Trophoblast cell (in vitro differentiated cells and primary cell): ENCODE measurements at regions not wholly inside any gene's neighbourhood (a gene's known extent, or its start where the extent isn't known, plus 50 kb on each side); places are given as distances from the start of the nearest gene placed in this dataset.

Experiments
- DNase-seq, 2 donors: peaks; one replicate each; pipeline ENCODE4 v3.0.0-alpha.2; 2016
- H2AFZ ChIP-seq: 2 replicates; pipeline ENCODE4 v1.6.1; 2013; ENCODE audit warnings: low read length, moderate library complexity, mild to moderate bottlenecking; ENCODE audit not compliant: insufficient read depth, poor library complexity
- H2AK5ac ChIP-seq: 2 replicates; pipeline ENCODE4 v1.6.1; 2013; ENCODE audit warnings: mild to moderate bottlenecking, low read length
- H2BK120ac ChIP-seq: 2 replicates; pipeline ENCODE4 v1.6.1; 2013; ENCODE audit warnings: low read length, mild to moderate bottlenecking, moderate library complexity; ENCODE audit not compliant: insufficient read depth, poor library complexity
- H2BK12ac ChIP-seq: 2 replicates; pipeline ENCODE4 v1.6.1; 2013; ENCODE audit warnings: mild to moderate bottlenecking, low read length, moderate library complexity
- H2BK5ac ChIP-seq: 2 replicates; pipeline ENCODE4 v1.6.1; 2013; ENCODE audit warnings: low read length, low read depth, moderate library complexity, mild to moderate bottlenecking; ENCODE audit not compliant: poor library complexity
- H3K14ac ChIP-seq: 2 replicates; pipeline ENCODE4 v1.6.1; 2013; ENCODE audit warnings: mild to moderate bottlenecking, low read length
- H3K18ac ChIP-seq: 2 replicates; pipeline ENCODE4 v1.6.1; 2013; ENCODE audit warnings: mild to moderate bottlenecking, low read length
- H3K23ac ChIP-seq: 2 replicates; pipeline ENCODE4 v1.6.1; 2013; ENCODE audit warnings: low read length
- H3K27ac ChIP-seq: 2 replicates; pipeline ENCODE4 v1.5.1; 2013; ENCODE audit warnings: low read depth, mild to moderate bottlenecking, inconsistent platforms, low read length, moderate library complexity
- H3K27me3 ChIP-seq: 2 replicates; pipeline ENCODE4 v1.6.1; 2013; ENCODE audit warnings: inconsistent platforms, mild to moderate bottlenecking, low read length, moderate library complexity; ENCODE audit not compliant: insufficient read depth
- H3K36me3 ChIP-seq, 2 experiments: 1 replicate in 1 of 2; 2 replicates in 1 of 2; pipeline ENCODE4 v1.6.1; 2013; ENCODE audit warnings: low read length in 2 of 2, mild to moderate bottlenecking in 2 of 2, moderate library complexity in 1 of 2; ENCODE audit not compliant: insufficient read depth in 2 of 2, control insufficient read depth in 1 of 2
- H3K4ac ChIP-seq: 2 replicates; pipeline ENCODE4 v1.6.1; 2013; ENCODE audit warnings: low read depth, mild to moderate bottlenecking, low read length, moderate library complexity
- H3K4me1 ChIP-seq, 2 experiments: 1 replicate in 1 of 2; 2 replicates in 1 of 2; pipeline ENCODE4 v1.6.1; 2013; ENCODE audit warnings: low read length in 2 of 2, mild to moderate bottlenecking in 2 of 2, moderate library complexity in 1 of 2; ENCODE audit not compliant: insufficient read depth in 2 of 2, control insufficient read depth in 1 of 2
- H3K4me2 ChIP-seq: 2 replicates; pipeline ENCODE4 v1.6.1; 2013; ENCODE audit warnings: inconsistent platforms, mild to moderate bottlenecking, low read length, moderate library complexity
- H3K4me3 ChIP-seq: 2 replicates; pipeline ENCODE4 v1.5.1; 2013; ENCODE audit warnings: mild to moderate bottlenecking, low read depth, low read length, inconsistent platforms
- H3K79me1 ChIP-seq: one replicate; pipeline ENCODE4 v1.6.1; 2013; ENCODE audit warnings: low read length
- H3K79me2 ChIP-seq: 2 replicates; pipeline ENCODE4 v1.6.1; 2013; ENCODE audit warnings: low read length, mild to moderate bottlenecking; ENCODE audit not compliant: control insufficient read depth, insufficient read depth, poor library complexity
- H3K9ac ChIP-seq: 2 replicates; pipeline ENCODE4 v1.6.1; 2013; ENCODE audit warnings: mild to moderate bottlenecking, low read length
- H3K9me3 ChIP-seq: 2 replicates; pipeline ENCODE4 v1.6.1; 2013; ENCODE audit warnings: low read depth, mild to moderate bottlenecking, control low read depth, inconsistent platforms, low read length; ENCODE audit not compliant: insufficient read depth
- H4K12ac ChIP-seq: 2 replicates; pipeline ENCODE4 v1.6.1; 2013; ENCODE audit warnings: low read depth, mild to moderate bottlenecking, low read length, moderate library complexity
- H4K8ac ChIP-seq: 2 replicates; pipeline ENCODE4 v1.6.1; 2013; ENCODE audit warnings: low read depth, mild to moderate bottlenecking, low read length, moderate library complexity
- H4K91ac ChIP-seq: one replicate; pipeline ENCODE4 v1.6.1; 2013; ENCODE audit warnings: low read depth, mild to moderate bottlenecking, low read length, moderate library complexity
- WGBS: extraction: QIAGEN DNeasy Blood & Tissue Kit; methylation state at CpG from one replicate; pipeline ENCODE4 v1.1.7; 2013; ENCODE audit warnings: missing lambda C conversion rate; ENCODE audit not compliant: insufficient read length, insufficient coverage; ENCODE audit errors: extremely low coverage; 5-methylcytosine and 5-hydroxymethylcytosine counted together

GRCh38 chr14:78018283-78018682, 151.9 kb upstream of the NRXN3 start:
- no peak overlapping the region for H4K12ac ChIP-seq
- H3K4me1 ChIP-seq, result no peaks in the 10 kb centered on the region
- no peak overlapping the region for H4K8ac ChIP-seq
- no peak overlapping the region for H3K4ac ChIP-seq
- no peak overlapping the region for H2AK5ac ChIP-seq
- no peak overlapping the region for H3K23ac ChIP-seq
- no peak overlapping the region for H3K9ac ChIP-seq
- H3K79me1 ChIP-seq, result no peaks in the 10 kb centered on the region
- H3K18ac ChIP-seq, result no peak overlapping the region
- H2BK12ac ChIP-seq, result no peak overlapping the region
- no peak overlapping the region for H2BK5ac ChIP-seq
- no peak overlapping the region for H3K4me2 ChIP-seq
- H3K27me3 ChIP-seq, result no peaks in the 10 kb centered on the region
- no peaks in the 10 kb centered on the region for H3K79me2 ChIP-seq
- no peak overlapping the region for H3K4me3 ChIP-seq
- no peak for DNase-seq
- H3K36me3 ChIP-seq, result no peaks in the 10 kb centered on the region
- H3K27ac ChIP-seq, result no peak overlapping the region
- no peak overlapping the region for H2AFZ ChIP-seq
- no peak overlapping the region for H4K91ac ChIP-seq
- no peak overlapping the region for H2BK120ac ChIP-seq
- H3K14ac ChIP-seq, result no peak overlapping the region
- no peaks in the 10 kb centered on the region for H3K9me3 ChIP-seq
- WGBS, result no CpG with 5 or more reads among the region's 2 CpGs

- Histone ChIP-seq H2AFZ (no peak overlapping the region), H3K18ac (no peak overlapping the region), H3K4me3 (no peak overlapping the region), H3K4me1 (no peaks in the 10 kb centered on the region), H2BK120ac (no peak overlapping the region), H2BK5ac (no peak overlapping the region), H3K4ac (no peak overlapping the region), H3K79me2 (no peaks in the 10 kb centered on the region), H3K79me1 (no peaks in the 10 kb centered on the region), H3K4me2 (no peak overlapping the region), H3K14ac (no peak overlapping the region), H2BK12ac (no peak overlapping the region), H4K8ac (peak overlapping the region; percentile 14), H3K27me3 (no peaks in the 10 kb centered on the region), H3K9ac (no peak overlapping the region), H4K12ac (no peak overlapping the region), H2AK5ac (no peak overlapping the region), H4K91ac (no peak overlapping the region), H3K36me3 (no peaks in the 10 kb centered on the region), H3K9me3 (no peaks in the 10 kb centered on the region), H3K23ac (no peak overlapping the region), H3K27ac (no peak overlapping the region)
- peak; percentile 66 to 84 for DNase-seq
- WGBS, result no CpG with 5 or more reads among the region's 5 CpGs
Measured at GRCh38 chr14:78022059-78022458, 148.1 kb upstream of the NRXN3 start.

GRCh38 chr14:78023112-78023511, 147.1 kb upstream of the NRXN3 start:
- Histone ChIP-seq H3K4ac (no peak overlapping the region), H3K79me1 (no peaks in the 10 kb centered on the region), H2AK5ac (no peak overlapping the region), H3K27me3 (no peaks in the 10 kb centered on the region), H3K9ac (no peak overlapping the region), H2BK120ac (no peak overlapping the region), H4K91ac (no peak overlapping the region), H3K4me2 (no peak overlapping the region), H3K18ac (no peak overlapping the region), H3K9me3 (no peaks in the 10 kb centered on the region), H4K8ac (no peak overlapping the region), H2BK12ac (no peak overlapping the region), H3K27ac (no peak overlapping the region), H3K36me3 (no peaks in the 10 kb centered on the region), H3K14ac (no peak overlapping the region), H3K4me1 (no peaks in the 10 kb centered on the region), H3K23ac (no peak overlapping the region), H2AFZ (no peak overlapping the region), H4K12ac (no peak overlapping the region), H3K79me2 (no peaks in the 10 kb centered on the region), H2BK5ac (no peak overlapping the region), H3K4me3 (no peak overlapping the region)
- WGBS, result no CpG with 5 or more reads among the region's 2 CpGs
- DNase-seq, result no peak

GRCh38 chr14:78028471-78028870, 141.7 kb upstream of the NRXN3 start:
- WGBS, result no CpG with 5 or more reads among the region's 1 CpG
- no peak overlapping the region for H3K4ac ChIP-seq
- no peak overlapping the region for H3K27ac ChIP-seq

More at GRCh38 chr14:78028471-78028870, 141.7 kb upstream of the NRXN3 start:
- no peaks in the 10 kb centered on the region for H3K79me1 ChIP-seq
- no peak overlapping the region for H2BK120ac ChIP-seq
- no peak overlapping the region for H3K14ac ChIP-seq
- H3K79me2 ChIP-seq, result no peaks in the 10 kb centered on the region
- no peak overlapping the region for H2BK12ac ChIP-seq
- no peaks in the 10 kb centered on the region for H3K27me3 ChIP-seq
- no peak overlapping the region for H3K23ac ChIP-seq
- DNase-seq, result no peak
- H3K4me2 ChIP-seq, result no peak overlapping the region
- no peak overlapping the region for H3K9ac ChIP-seq
- no peak overlapping the region for H4K91ac ChIP-seq
- no peak overlapping the region for H4K12ac ChIP-seq
- no peaks in the 10 kb centered on the region for H3K4me1 ChIP-seq
- H3K36me3 ChIP-seq, result no peaks in the 10 kb centered on the region
- H2AFZ ChIP-seq, result no peak overlapping the region
- no peak overlapping the region for H3K18ac ChIP-seq
- no peak overlapping the region for H4K8ac ChIP-seq
- H3K9me3 ChIP-seq, result no peaks in the 10 kb centered on the region
- no peak overlapping the region for H3K4me3 ChIP-seq
- H2BK5ac ChIP-seq, result no peak overlapping the region
- H2AK5ac ChIP-seq, result no peak overlapping the region
